H1 (cell line): ENCODE measurements at regions not wholly inside any gene's neighbourhood (a gene's known extent, or its start where the extent isn't known, plus 50 kb on each side); places are given as distances from the start of the nearest gene placed in this dataset.

Experiments used
- CTCF ChIA-PET: fragments of 300-600 bp; sonication (Branson Sonifier 250); formaldehyde crosslinking; loops from one replicate; lab custom pipeline; 2021; ENCODE audit not compliant: partially characterized antibody; lab: Charles Lee
- POLR2A ChIA-PET: fragments of 300-600 bp; sonication (Branson Sonifier 250); formaldehyde crosslinking; loops from one replicate; lab custom pipeline; 2021; ENCODE audit warnings: inconsistent platforms; ENCODE audit not compliant: partially characterized antibody; lab: Charles Lee
- DNase-seq, 2 experiments: peaks; one replicate each; pipeline versions ENCODE4 v3.0.0 to v3.0.0-alpha.2; 2010 to 2022; ENCODE audit warnings: low spot score in 2 of 2, low read depth in 1 of 2, mixed read lengths in 1 of 2
- FAIRE-seq: peaks from 2 replicates; lab custom pipeline; 2011; peaks lifted over from hg19 to GRCh38; lab: Jason Lieb, UNC
- H2AFZ ChIP-seq: 2 replicates; pipeline ENCODE4 v1.8.1; 2012; ENCODE audit warnings: low read length, inconsistent platforms
- H2AK5ac ChIP-seq: 2 replicates; pipeline ENCODE4 v1.6.1; 2013; ENCODE audit warnings: low read depth, low read length
- H2BK120ac ChIP-seq: replicated peaks from 2 replicates; pipeline ENCODE3; 2013; ENCODE audit warnings: low read depth, low read length, inconsistent platforms
- H2BK12ac ChIP-seq: 2 replicates; pipeline ENCODE4 v1.6.1; 2013; ENCODE audit warnings: low read depth, low read length
- H2BK15ac ChIP-seq: 2 replicates; pipeline ENCODE4 v1.6.1; 2013; ENCODE audit warnings: low read length
- H2BK20ac ChIP-seq: 2 replicates; pipeline ENCODE4 v1.6.1; 2013; ENCODE audit warnings: low read length
- H2BK5ac ChIP-seq: 2 replicates; pipeline ENCODE4 v1.6.1; 2013; ENCODE audit warnings: low read depth, low read length
- H3K14ac ChIP-seq: 2 replicates; pipeline ENCODE4 v1.6.1; 2013; ENCODE audit warnings: inconsistent platforms; ENCODE audit not compliant: insufficient read length
- H3K18ac ChIP-seq: 2 replicates; pipeline ENCODE4 v1.6.1; 2013; ENCODE audit warnings: low read length; ENCODE audit errors: extremely low read depth
- H3K23ac ChIP-seq: 2 replicates; pipeline ENCODE4 v1.6.1; 2013; ENCODE audit warnings: inconsistent platforms; ENCODE audit not compliant: insufficient read length
- H3K23me2 ChIP-seq: 2 replicates; pipeline ENCODE4 v1.6.1; 2013; ENCODE audit warnings: low read depth, low read length
- H3K27ac ChIP-seq: 2 replicates; pipeline ENCODE4 v1.6.1; 2011; ENCODE audit warnings: low read depth, low read length, inconsistent platforms
- H3K27me3 ChIP-seq, 4 experiments: replicated peaks in 1 of 4; 1 replicate in 1 of 4; 2 replicates in 3 of 4; pipeline versions ENCODE4 v1.6.1 to v1.8.1; 2011 to 2013; ENCODE audit warnings: low read length in 3 of 4, mild to moderate bottlenecking in 3 of 4, inconsistent platforms in 2 of 4, mixed read lengths in 2 of 4, moderate library complexity in 1 of 4; ENCODE audit not compliant: control insufficient read depth in 3 of 4, insufficient read depth in 3 of 4; ENCODE audit errors: extremely low read depth in 1 of 4
- H3K36me3 ChIP-seq, 4 experiments: 2 replicates each; pipeline versions ENCODE4 v1.6.1 to v1.8.1; 2011 to 2013; ENCODE audit warnings: mild to moderate bottlenecking in 4 of 4, low read length in 3 of 4, moderate library complexity in 2 of 4, control low read depth in 1 of 4, inconsistent platforms in 1 of 4; ENCODE audit not compliant: insufficient read depth in 4 of 4, control insufficient read depth in 2 of 4
- H3K4ac ChIP-seq: replicated peaks from 2 replicates; pipeline ENCODE3; 2013; ENCODE audit warnings: low read length, low read depth, mixed read lengths, inconsistent platforms; ENCODE audit not compliant: insufficient read length
- H3K4me1 ChIP-seq, 4 experiments: replicated peaks in 1 of 4; 1 replicate in 1 of 4; 2 replicates in 3 of 4; pipeline versions ENCODE4 v1.6.1 to v1.8.1; 2011 to 2013; ENCODE audit warnings: low read length in 3 of 4, inconsistent platforms in 2 of 4, mixed read lengths in 1 of 4; ENCODE audit not compliant: insufficient read depth in 4 of 4, control insufficient read depth in 3 of 4
- H3K4me2 ChIP-seq, 2 experiments: 2 replicates each; pipeline versions ENCODE4 v1.6.1 to v1.8.1; 2011 to 2013; ENCODE audit warnings: low read depth in 2 of 2, low read length in 2 of 2, control low read depth in 1 of 2, inconsistent platforms in 1 of 2, mild to moderate bottlenecking in 1 of 2; ENCODE audit not compliant: insufficient read depth in 1 of 2
- H3K4me3 ChIP-seq, 4 experiments: fragments of 200-600, 300-600 bp in 1 of 4; sonication (generic), shearing (Covaris generic), sonication (Bioruptor Twin) in 1 of 4; 2 replicates each; pipeline versions ENCODE4 v1.5.1 to v1.8.1; 2011 to 2016; ENCODE audit warnings: low read length in 4 of 4, low read depth in 3 of 4, control low read depth in 2 of 4, inconsistent platforms in 2 of 4, mild to moderate bottlenecking in 2 of 4, mixed read lengths in 1 of 4, moderate library complexity in 1 of 4; ENCODE audit not compliant: insufficient read depth in 2 of 4; ENCODE audit errors: extremely low read depth in 1 of 4
- H3K56ac ChIP-seq: replicated peaks from 2 replicates; pipeline ENCODE3; 2013; ENCODE audit warnings: low read depth, mild to moderate bottlenecking, mixed read lengths, low read length, inconsistent platforms; ENCODE audit not compliant: insufficient read length
- H3K79me1 ChIP-seq: 2 replicates; pipeline ENCODE4 v1.6.1; 2013; ENCODE audit warnings: low read depth, low read length, control low read depth
- H3K79me2 ChIP-seq, 2 experiments: 2 replicates each; pipeline versions ENCODE4 v1.6.1 to v1.8.1; 2012 to 2013; ENCODE audit warnings: low read length in 2 of 2, mild to moderate bottlenecking in 2 of 2, inconsistent platforms in 1 of 2; ENCODE audit not compliant: insufficient read depth in 2 of 2, control insufficient read depth in 1 of 2
- H3K9ac ChIP-seq, 4 experiments: replicated peaks in 1 of 4; 1 replicate in 1 of 4; 2 replicates in 3 of 4; pipeline versions ENCODE4 v1.6.1 to v1.8.1; 2011 to 2013; ENCODE audit warnings: low read depth in 3 of 4, low read length in 3 of 4, control low read depth in 2 of 4, mild to moderate bottlenecking in 2 of 4, moderate library complexity in 2 of 4, inconsistent platforms in 1 of 4; ENCODE audit errors: extremely low read depth in 1 of 4
- H3K9me3 ChIP-seq, 2 experiments: 2 replicates each; pipeline versions ENCODE4 v1.6.1 to v1.8.1; 2012 to 2013; ENCODE audit warnings: mild to moderate bottlenecking in 2 of 2, moderate library complexity in 2 of 2, control low read depth in 1 of 2, inconsistent platforms in 1 of 2, low read depth in 1 of 2, low read length in 1 of 2, mixed read lengths in 1 of 2; ENCODE audit not compliant: insufficient read depth in 2 of 2
- H4K20me1 ChIP-seq, 2 experiments: replicated peaks in 1 of 2; 2 replicates each; pipeline versions ENCODE3 to v1.8.1; 2011 to 2013; ENCODE audit warnings: inconsistent platforms in 2 of 2, low read length in 2 of 2, mild to moderate bottlenecking in 1 of 2; ENCODE audit not compliant: insufficient read depth in 2 of 2, control insufficient read depth in 1 of 2
- H4K5ac ChIP-seq: 2 replicates; pipeline ENCODE4 v1.6.1; 2013; ENCODE audit warnings: low read length, low read depth, mixed read lengths, inconsistent platforms; ENCODE audit not compliant: insufficient read length
- H4K8ac ChIP-seq: 2 replicates; pipeline ENCODE4 v1.8.0; 2013; ENCODE audit warnings: mild to moderate bottlenecking, moderate library complexity, low read length, inconsistent platforms; ENCODE audit not compliant: insufficient read depth; ENCODE audit errors: extremely low read depth
- H4K91ac ChIP-seq: replicated peaks from 2 replicates; pipeline ENCODE3; 2013; ENCODE audit warnings: low read length, mixed read lengths, inconsistent platforms; ENCODE audit not compliant: insufficient read length
- ASH2L ChIP-seq: fragments of 200-600, 300-600 bp; sonication (generic); IDR thresholded peaks from one replicate; pipeline ENCODE4 v1.7.1; 2017; ENCODE audit warnings: low read length
- BCL11A ChIP-seq, 2 experiments: IDR thresholded peaks; one replicate each; pipeline ENCODE4 v1.6.1; 2011; ENCODE audit warnings: low read depth in 2 of 2, low read length in 2 of 2, mild to moderate bottlenecking in 2 of 2
- CHD1 ChIP-seq: IDR thresholded peaks from 2 replicates; pipeline ENCODE4 v1.6.1; 2012; ENCODE audit warnings: low read depth, low read length, improper control_type of control experiment
- CREB1 ChIP-seq: IDR thresholded peaks from 2 replicates; pipeline ENCODE4 v1.6.1; 2012; ENCODE audit warnings: inconsistent platforms
- HDAC2 ChIP-seq, 2 experiments: fragments of 300-600 bp in 1 of 2; sonication (generic) in 1 of 2; IDR thresholded peaks; 2 replicates each; pipeline ENCODE4 v1.6.1; 2011 to 2012; ENCODE audit warnings: low read depth in 2 of 2, low read length in 2 of 2, mild to moderate bottlenecking in 2 of 2, moderate library complexity in 2 of 2, borderline replicate concordance in 1 of 2, inconsistent platforms in 1 of 2
- KDM4A ChIP-seq: IDR thresholded peaks from one replicate; pipeline ENCODE4 v1.7.1; 2012; ENCODE audit warnings: low read depth, mild to moderate bottlenecking, moderate library complexity, low read length, inconsistent platforms; ENCODE audit not compliant: severe bottlenecking
- POLR2A ChIP-seq, 2 experiments: IDR thresholded peaks; 1 replicate in 1 of 2; 2 replicates in 1 of 2; pipeline ENCODE4 v1.6.1; 2011; ENCODE audit warnings: low read depth in 2 of 2, low read length in 2 of 2, mild to moderate bottlenecking in 2 of 2; ENCODE audit errors: control extremely low read depth in 1 of 2
- RFX5 ChIP-seq: IDR thresholded peaks from 2 replicates; pipeline ENCODE4 v1.6.1; 2011; ENCODE audit warnings: low read depth, low read length, improper control_type of control experiment, borderline replicate concordance
- RNF2 ChIP-seq: fragments of 200-900, 300-1000 bp; sonication (generic); IDR thresholded peaks from 2 replicates; pipeline ENCODE4 v1.7.1; 2016; ENCODE audit warnings: borderline replicate concordance, low read depth, mild to moderate bottlenecking, antibody characterized with exemption, low read length; ENCODE audit not compliant: poor library complexity, severe bottlenecking; ENCODE audit errors: missing control alignments
- SAP30 ChIP-seq: fragments of 300-600 bp; sonication (generic); IDR thresholded peaks from 2 replicates; pipeline ENCODE4 v1.7.1; 2012; ENCODE audit warnings: low read length, moderate library complexity, mild to moderate bottlenecking, inconsistent platforms; ENCODE audit not compliant: insufficient read depth, insufficient replicate concordance
- TAF1 ChIP-seq: IDR thresholded peaks from 2 replicates; pipeline ENCODE4 v1.6.1; 2011; ENCODE audit warnings: mild to moderate bottlenecking, low read depth, low read length
- TCF12 ChIP-seq: IDR thresholded peaks from 2 replicates; pipeline ENCODE4 v1.6.1; 2011; ENCODE audit warnings: low read depth, mild to moderate bottlenecking, low read length
- TEAD4 ChIP-seq: IDR thresholded peaks from 2 replicates; pipeline ENCODE4 v1.6.1; 2012; ENCODE audit warnings: low read depth, low read length, inconsistent platforms, mixed read lengths
- WGBS, 2 experiments: shearing (Covaris generic) in 1 of 2; methylation state at CpG; one replicate each; pipeline versions ENCODE4 v1.1.6 to v1.1.7; 2013 to 2015; ENCODE audit warnings: low lambda C conversion rate in 2 of 2, mixed read lengths in 2 of 2, inconsistent platforms in 1 of 2, low coverage in 1 of 2, missing lambda C conversion rate in 1 of 2; ENCODE audit not compliant: insufficient replicate concordance in 2 of 2, insufficient coverage in 1 of 2, insufficient read length in 1 of 2; ENCODE audit errors: extremely low coverage in 1 of 2, missing lambda C conversion rate in 1 of 2; 5-methylcytosine and 5-hydroxymethylcytosine counted together

DNA sequence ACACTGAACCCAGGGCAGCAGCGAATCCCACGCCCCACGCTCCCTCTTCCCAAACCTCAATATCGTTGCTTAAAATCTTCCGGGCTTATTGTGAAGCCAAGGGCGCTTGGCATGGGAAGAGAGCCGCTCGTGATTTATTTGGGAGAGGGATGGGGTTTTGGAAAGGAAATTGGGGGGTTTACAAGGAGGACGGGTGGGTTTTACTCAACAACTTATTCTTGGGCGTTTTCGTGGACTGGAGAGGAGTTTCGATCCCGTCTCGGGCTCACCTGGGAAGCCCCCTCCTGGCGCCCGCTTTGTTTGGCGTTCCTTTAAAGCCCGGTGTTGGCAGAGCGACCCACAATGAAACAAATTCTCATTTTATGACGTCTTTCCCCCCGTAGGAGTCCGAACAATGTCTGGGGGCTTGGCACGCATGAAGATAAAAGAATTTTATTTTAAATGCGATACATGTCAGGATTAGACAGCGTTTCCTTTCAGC is 135.3 kb downstream of the INSIG2 start:
- CTCF ChIA-PET = interaction anchor here (0.7 to 3.7 kb wide), 11 partner anchors 13 to 942 kb away, joined by 3 to 17 read pairs (median 5); no protein-coding TSS in a partner anchor
- no peaks in the 10 kb centered on the region for H4K20me1 ChIP-seq
- peaks cover 15% of the 10 kb centered on the region for H3K23me2 ChIP-seq
- peak overlapping the region; percentile 10 for H2BK12ac ChIP-seq
- peak overlapping the region; percentile 82 to 95 for H3K4me2 ChIP-seq
- H3K23ac ChIP-seq = no peak overlapping the region
- H3K4ac ChIP-seq = no peak overlapping the region
- H3K4me1 ChIP-seq = peaks cover 0 to 7% (median 5%) of the 10 kb centered on the region in 4 experiments; a peak in 5 of 7 replicates
- H3K9me3 ChIP-seq = no peaks in the 10 kb centered on the region
- H3K79me2 ChIP-seq = no peaks in the 10 kb centered on the region
- H3K27ac ChIP-seq = no peak overlapping the region
- H2BK120ac ChIP-seq = peak overlapping the region; percentile 2
- H3K9ac ChIP-seq = peak overlapping the region in 2 of 4 experiments; percentile 54 to 69; a peak in 3 of 7 replicates
- H3K56ac ChIP-seq = no peak overlapping the region
- FAIRE-seq (no peak), DNase-seq (peak in 1 of 2 experiments; percentile 60)
- H2AFZ ChIP-seq = peak overlapping the region; percentile 47; the same call in 1 of the 2 replicates
- no peaks in the 10 kb centered on the region for H3K36me3 ChIP-seq
- H2BK5ac ChIP-seq = no peak overlapping the region
- 3% methylated on average over 25 of the region's 25 CpGs; no CpG with 5 or more reads in 1 of the 2 experiments for WGBS, 2 experiments
- H3K4me3 ChIP-seq = peak overlapping the region; percentile 47 to 71 (median 60)
- no peak overlapping the region for H2AK5ac ChIP-seq
- H4K91ac ChIP-seq = peak overlapping the region; percentile 30
- H2BK20ac ChIP-seq = no peak overlapping the region
- POLR2A ChIA-PET = interaction anchor here (0.7 to 2.0 kb wide), 3 partner anchors 37 to 198 kb away, joined by 3 to 5 read pairs (median 4); no protein-coding TSS in a partner anchor
- no peaks in the 10 kb centered on the region for H3K79me1 ChIP-seq
- peak overlapping the region; percentile 6 for H3K14ac ChIP-seq
- no peak overlapping the region for H2BK15ac ChIP-seq
- H4K8ac ChIP-seq = peak overlapping the region; percentile 87; the same call in 1 of the 2 replicates
- H4K5ac ChIP-seq = no peak overlapping the region
- peaks cover 0 to 22% (median 16%) of the 10 kb centered on the region in 4 experiments; a peak in 6 of 7 replicates for H3K27me3 ChIP-seq
- H3K18ac ChIP-seq = peak overlapping the region; percentile 52; the same call in 1 of the 2 replicates
- peak; percentile 72 for TF ChIP-seq RNF2
- peak; percentile 49 for TF ChIP-seq SAP30
- no peak for TF ChIP-seq RFX5
- TF ChIP-seq HDAC2 (IDR thresholded peaks at IDR 0.05; ENCODE audit: borderline replicate concordance in 1 of 2, low read depth in 2 of 2, low read length in 2 of 2) = 0 out of 4 replicates have a peak, but pooled peaks of 1 of the 2 experiments have one; percentile 5
- TF ChIP-seq POLR2A (IDR thresholded peaks at IDR 0.05; ENCODE audit: control extremely low read depth in 1 of 2, low read depth in 2 of 2, low read length in 2 of 2) = peak in 1 of 2 experiments; percentile 8; a peak in 1 of 3 replicates
- TF ChIP-seq TCF12 = no peak
- no peak for TF ChIP-seq TEAD4
- no peak for TF ChIP-seq ASH2L
- no peak for TF ChIP-seq CREB1
- TF ChIP-seq BCL11A (IDR thresholded peaks at IDR 0.05; ENCODE audit: low read depth in 2 of 2, low read length in 2 of 2) = no peak
- no peak for TF ChIP-seq CHD1
- TF ChIP-seq KDM4A = peak; percentile 21
- no peak for TF ChIP-seq TAF1
